GM23338 (cell line): ENCODE measurements at regions not wholly inside any gene's neighbourhood (a gene's known extent, or its start where the extent isn't known, plus 50 kb on each side); places are given as distances from the start of the nearest gene placed in this dataset.

ENCODE experiments used
- ATAC-seq: fragments of 200-7000 bp; cut with Tn5 transposase; 3 replicates; pipeline ENCODE4 v1.9.1; 2020
- DNase-seq: peaks from one replicate; pipeline ENCODE4 v3.0.0-alpha.2; 2015; ENCODE audit warnings: low spot score
- H2AFZ ChIP-seq: fragments of 200-600 bp; sonication (generic); 2 replicates; pipeline ENCODE4 v1.8.0; 2016; ENCODE audit warnings: antibody characterized with exemption, mild to moderate bottlenecking, moderate library complexity
- H3F3A ChIP-seq: fragments of 200-600 bp; sonication (generic); replicated peaks from 2 replicates; pipeline ENCODE4 v1.8.0; 2017; ENCODE audit warnings: antibody characterized with exemption, mixed run types, low read depth
- H3K27ac ChIP-seq: fragments of 200-600 bp; sonication (generic); 2 replicates; pipeline ENCODE4 v1.6.1; 2016; ENCODE audit warnings: low read depth
- H3K27me3 ChIP-seq: fragments of 200-600 bp; sonication (generic); 2 replicates; pipeline ENCODE4 v1.8.0; 2016; ENCODE audit warnings: mild to moderate bottlenecking, mixed run types, moderate library complexity; ENCODE audit not compliant: insufficient read depth
- H3K36me3 ChIP-seq: fragments of 200-600 bp; sonication (generic); 2 replicates; pipeline ENCODE4 v1.8.0; 2016; ENCODE audit warnings: mild to moderate bottlenecking; ENCODE audit not compliant: insufficient read depth
- H3K4me1 ChIP-seq: fragments of 200-600 bp; sonication (generic); 2 replicates; pipeline ENCODE4 v1.8.0; 2016; ENCODE audit warnings: mild to moderate bottlenecking, moderate library complexity; ENCODE audit not compliant: insufficient read depth
- H3K4me2 ChIP-seq: fragments of 200-600 bp; sonication (generic); 2 replicates; pipeline ENCODE4 v1.7.1; 2017; ENCODE audit warnings: mixed run types
- H3K4me3 ChIP-seq: fragments of 200-600 bp; sonication (generic); 2 replicates; pipeline ENCODE4 v1.6.1; 2016; ENCODE audit warnings: mixed run types
- H3K79me2 ChIP-seq: fragments of 200-600 bp; sonication (generic); replicated peaks from 2 replicates; pipeline ENCODE4 v1.8.0; 2017; ENCODE audit warnings: mild to moderate bottlenecking; ENCODE audit not compliant: insufficient read depth
- H3K9me2 ChIP-seq: fragments of 200-600 bp; sonication (generic); 2 replicates; pipeline ENCODE4 v1.8.0; 2017; ENCODE audit not compliant: insufficient read depth
- H4K20me1 ChIP-seq: fragments of 200-600 bp; sonication (generic); replicated peaks from 2 replicates; pipeline ENCODE4 v1.8.0; 2017; ENCODE audit warnings: mild to moderate bottlenecking; ENCODE audit not compliant: insufficient read depth
- H3K27ac Mint-ChIP-seq: 2 replicates; pipeline ENCODE4 v1.8.0; 2020; ENCODE audit warnings: inconsistent platforms, mild to moderate bottlenecking, moderate library complexity, mixed read lengths
- H3K27me3 Mint-ChIP-seq: 3 replicates; pipeline ENCODE4 v1.8.0; 2022; ENCODE audit warnings: low read depth, mild to moderate bottlenecking, moderate library complexity, mixed read lengths, inconsistent platforms; ENCODE audit not compliant: insufficient read depth, poor library complexity
- H3K36me3 Mint-ChIP-seq: 3 replicates; pipeline ENCODE4 v1.8.0; 2021; ENCODE audit warnings: low read depth, mild to moderate bottlenecking, inconsistent platforms, moderate library complexity, mixed read lengths
- H3K4me1 Mint-ChIP-seq: 3 replicates; pipeline ENCODE4 v1.8.0; 2020; ENCODE audit warnings: mild to moderate bottlenecking, inconsistent platforms, mixed read lengths
- H3K4me3 Mint-ChIP-seq: 3 replicates; pipeline ENCODE4 v1.8.0; 2021; ENCODE audit warnings: moderate library complexity, mild to moderate bottlenecking, inconsistent platforms, mixed read lengths
- H3K9me3 Mint-ChIP-seq: 3 replicates; pipeline ENCODE4 v1.8.0; 2020; ENCODE audit warnings: moderate library complexity, mild to moderate bottlenecking, inconsistent platforms, mixed read lengths
- CTCF ChIP-seq, 2 experiments: fragments of 200-600 bp in 1 of 2; sonication (generic) in 1 of 2; conservative IDR thresholded peaks; 2 replicates each; pipeline versions ENCODE4 v1.5.1 to v1.6.1; 2016 to 2017; ENCODE audit warnings: antibody characterized with exemption in 2 of 2, low read depth in 2 of 2, mild to moderate bottlenecking in 2 of 2, moderate library complexity in 1 of 2
- ETS1 ChIP-seq: IDR thresholded peaks from 2 replicates; pipeline ENCODE4 v1.6.1; 2016; ENCODE audit warnings: antibody characterized with exemption
- EZH2 ChIP-seq: fragments of 200-600 bp; sonication (generic); IDR thresholded peaks from one replicate; pipeline ENCODE4 v1.8.0; 2017; ENCODE audit warnings: antibody characterized with exemption, mild to moderate bottlenecking, low read depth; ENCODE audit not compliant: unreplicated experiment
- EZH2phosphoT487 ChIP-seq: fragments of 200-600 bp; sonication (generic); IDR thresholded peaks from one replicate; pipeline ENCODE4 v1.8.1; 2018; ENCODE audit warnings: antibody characterized with exemption; ENCODE audit not compliant: unreplicated experiment
- JUNB ChIP-seq: IDR thresholded peaks from one replicate; pipeline ENCODE4 v1.6.1; 2016; ENCODE audit warnings: antibody characterized with exemption; ENCODE audit not compliant: unreplicated experiment
- NANOG ChIP-seq: IDR thresholded peaks from 2 replicates; pipeline ENCODE4 v1.6.1; 2016; ENCODE audit warnings: antibody characterized with exemption, borderline replicate concordance
- POLR2AphosphoS5 ChIP-seq: IDR thresholded peaks from 2 replicates; pipeline ENCODE4 v1.6.1; 2016; ENCODE audit warnings: antibody characterized with exemption, low read depth
- REST ChIP-seq: IDR thresholded peaks from one replicate; pipeline ENCODE4 v1.6.1; 2018; ENCODE audit warnings: antibody characterized with exemption; ENCODE audit not compliant: unreplicated experiment
- STAT1 ChIP-seq: IDR thresholded peaks from one replicate; pipeline ENCODE4 v1.6.1; 2016; ENCODE audit warnings: antibody characterized with exemption; ENCODE audit not compliant: unreplicated experiment
- ZNF114 ChIP-seq: fragments of 250-450 bp; sonication (Bioruptor Pico); IDR thresholded peaks from 2 replicates; pipeline ENCODE4 v1.5.0; 2020; ENCODE audit warnings: mild to moderate bottlenecking, moderate library complexity
- ZNF331 ChIP-seq: fragments of 250-450 bp; sonication (Bioruptor Pico); IDR thresholded peaks from 2 replicates; pipeline ENCODE4 v1.5.0; 2020; ENCODE audit warnings: low read depth, mild to moderate bottlenecking, moderate library complexity

- Histone ChIP-seq H3F3A (no peaks in the 10 kb centered on the region), H4K20me1 (no peaks in the 10 kb centered on the region), H2AFZ (peak overlapping the region; percentile 78; the same call in 1 of the 2 replicates), H3K27me3 (no peaks in the 10 kb centered on the region), H3K4me2 (no peak overlapping the region), H3K79me2 (no peaks in the 10 kb centered on the region), H3K36me3 (no peaks in the 10 kb centered on the region), H3K4me3 (no peak overlapping the region), H3K4me1 (peaks cover 7% of the 10 kb centered on the region; the same call in 1 of the 2 replicates), H3K27ac (no peak overlapping the region), H3K9me2 (peaks cover 13% of the 10 kb centered on the region)
- no peak for ATAC-seq
- H3K27me3 Mint-ChIP-seq, result no peaks in the 10 kb centered on the region
- peaks cover 13% of the 10 kb centered on the region for H3K4me1 Mint-ChIP-seq
- no peak overlapping the region for H3K4me3 Mint-ChIP-seq
- H3K9me3 Mint-ChIP-seq, result peaks cover 7% of the 10 kb centered on the region; the same call in 1 of the 3 replicates
- TF ChIP-seq ZNF331 (no peak), EZH2 (no peak), EZH2phosphoT487 (no peak), JUNB (no peak), ETS1 (no peak), CTCF (conservative IDR thresholded peaks at IDR 0.05; ENCODE audit: low read depth in 2 of 2) (no peak), STAT1 (no peak), REST (no peak), POLR2AphosphoS5 (no peak), ZNF114 (CRISPR knock-in tag) (no peak), NANOG (no peak)
- no peak for DNase-seq
- H3K27ac Mint-ChIP-seq, result no peak overlapping the region
- H3K36me3 Mint-ChIP-seq, result peaks cover 8% of the 10 kb centered on the region; the same call in 1 of the 3 replicates
Measured at GRCh38 chr11:109291553-109291952, 130.4 kb upstream of the C11orf87 start.
